SK-N-SH treated with all-trans-retinoic acid at 6 μM for 48 hours (cell line): ENCODE measurements at regions not wholly inside any gene's neighbourhood (a gene's known extent, or its start where the extent isn't known, plus 50 kb on each side); places are given as distances from the start of the nearest gene placed in this dataset.

Experiments
- ATAC-seq: fragments of 200-7000 bp; cut with Tn5 transposase; 3 replicates; pipeline ENCODE4 v1.9.1; 2020; ENCODE audit warnings: mild to moderate bottlenecking, moderate library complexity
- ARNTL ChIP-seq: fragments of 450-650 bp; formaldehyde crosslinking; IDR thresholded peaks from 2 replicates; pipeline ENCODE4 v1.5.0; 2020; ENCODE audit warnings: low read depth, mild to moderate bottlenecking, moderate library complexity, borderline replicate concordance
- BACH2 ChIP-seq: fragments of 250-450 bp; sonication (Bioruptor Pico); IDR thresholded peaks from 2 replicates; pipeline ENCODE4 v1.9.0; 2021; ENCODE audit warnings: mild to moderate bottlenecking, borderline replicate concordance
- CREB5 ChIP-seq: fragments of 250-450 bp; sonication (Bioruptor Pico); IDR thresholded peaks from 2 replicates; pipeline ENCODE4 v1.5.1; 2020; ENCODE audit warnings: low read depth, mild to moderate bottlenecking, moderate library complexity
- CSDC2 ChIP-seq: fragments of 250-450 bp; sonication (Bioruptor Pico); IDR thresholded peaks from 2 replicates; pipeline ENCODE4 v1.5.0; 2020; ENCODE audit warnings: mild to moderate bottlenecking, moderate library complexity
- CSRNP3 ChIP-seq: fragments of 250-450 bp; sonication (Bioruptor Pico); IDR thresholded peaks from 2 replicates; pipeline ENCODE4 v1.5.1; 2021; ENCODE audit warnings: mild to moderate bottlenecking, moderate library complexity
- ESRRG ChIP-seq: fragments of 250-450 bp; sonication (Bioruptor Pico); IDR thresholded peaks from 2 replicates; pipeline ENCODE4 v1.6.1; 2021; ENCODE audit warnings: mild to moderate bottlenecking
- GLIS3 ChIP-seq: fragments of 250-450 bp; sonication (Bioruptor Pico); IDR thresholded peaks from 2 replicates; pipeline ENCODE4 v1.5.0; 2020; ENCODE audit warnings: mild to moderate bottlenecking, moderate library complexity
- OSR1 ChIP-seq: fragments of 250-450 bp; sonication (Bioruptor Pico); IDR thresholded peaks from 2 replicates; pipeline ENCODE4 v1.8.0; 2022; ENCODE audit warnings: moderate library complexity, mild to moderate bottlenecking, inconsistent platforms
- PATZ1 ChIP-seq: fragments of 250-450 bp; sonication (Bioruptor Pico); IDR thresholded peaks from 2 replicates; pipeline ENCODE4 v1.8.0; 2020; ENCODE audit warnings: mild to moderate bottlenecking, moderate library complexity, borderline replicate concordance
- POU6F1 ChIP-seq: fragments of 250-450 bp; sonication (Bioruptor Pico); IDR thresholded peaks from 2 replicates; pipeline ENCODE4 v1.8.0; 2021; ENCODE audit warnings: low read depth, mild to moderate bottlenecking, moderate library complexity, borderline replicate concordance
- PPARA ChIP-seq: fragments of 250-450 bp; sonication (Bioruptor Pico); IDR thresholded peaks from 2 replicates; pipeline ENCODE4 v1.5.0; 2020; ENCODE audit warnings: mild to moderate bottlenecking, borderline replicate concordance
- RARB ChIP-seq: fragments of 250-450 bp; sonication (Bioruptor Pico); IDR thresholded peaks from 2 replicates; pipeline ENCODE4 v1.8.0; 2021; ENCODE audit warnings: mild to moderate bottlenecking, moderate library complexity
- SNAI2 ChIP-seq: fragments of 250-450 bp; sonication (Bioruptor Pico); IDR thresholded peaks from 2 replicates; pipeline ENCODE4 v1.5.0; 2020; ENCODE audit warnings: mild to moderate bottlenecking, moderate library complexity
- TCF4 ChIP-seq: fragments of 250-450 bp; sonication (Bioruptor Pico); IDR thresholded peaks from 2 replicates; pipeline ENCODE4 v1.8.0; 2021; ENCODE audit warnings: mild to moderate bottlenecking, moderate library complexity, borderline replicate concordance
- TOX ChIP-seq: fragments of 250-450 bp; sonication (Bioruptor Pico); IDR thresholded peaks from 2 replicates; pipeline ENCODE4 v1.8.0; 2021; ENCODE audit warnings: mild to moderate bottlenecking, moderate library complexity, borderline replicate concordance
- TSHZ2 ChIP-seq: fragments of 250-450 bp; sonication (Bioruptor Pico); IDR thresholded peaks from 2 replicates; pipeline ENCODE4 v1.5.0; 2020; ENCODE audit warnings: mild to moderate bottlenecking, moderate library complexity
- ZC3H10 ChIP-seq: fragments of 250-450 bp; sonication (Bioruptor Pico); IDR thresholded peaks from 2 replicates; pipeline ENCODE4 v1.5.1; 2021; ENCODE audit warnings: mild to moderate bottlenecking, moderate library complexity
- ZFP3 ChIP-seq: fragments of 250-450 bp; sonication (Bioruptor Pico); IDR thresholded peaks from 2 replicates; pipeline ENCODE4 v1.5.0; 2020; ENCODE audit warnings: mild to moderate bottlenecking, moderate library complexity
- ZNF565 ChIP-seq: fragments of 450-650 bp; formaldehyde crosslinking; conservative IDR thresholded peaks from 2 replicates; pipeline ENCODE4 v1.5.0; 2020; ENCODE audit warnings: low read depth, mild to moderate bottlenecking, moderate library complexity
- ZNF8 ChIP-seq: fragments of 450-650 bp; formaldehyde crosslinking; IDR thresholded peaks from 2 replicates; pipeline ENCODE4 v1.5.0; 2020; ENCODE audit warnings: mild to moderate bottlenecking, moderate library complexity

- ATAC-seq = no peak
- no peak for TF ChIP-seq CSRNP3
- TF ChIP-seq OSR1 (CRISPR knock-in tag) = no peak
- no peak for TF ChIP-seq SNAI2
- TF ChIP-seq ESRRG (CRISPR knock-in tag) = no peak
- no peak for TF ChIP-seq BACH2
- TF ChIP-seq TOX (CRISPR knock-in tag) = no peak
- no peak for TF ChIP-seq ZNF8 (CRISPR knock-in tag)
- no peak for TF ChIP-seq PPARA
- TF ChIP-seq ARNTL (CRISPR knock-in tag) = no peak
- TF ChIP-seq CSDC2 (CRISPR knock-in tag) = no peak
- TF ChIP-seq ZFP3 = no peak
- no peak for TF ChIP-seq TSHZ2 (CRISPR knock-in tag)
- TF ChIP-seq TCF4 (CRISPR knock-in tag) = no peak
- TF ChIP-seq PATZ1 (CRISPR knock-in tag) = no peak
- TF ChIP-seq RARB (CRISPR knock-in tag) = no peak
- TF ChIP-seq ZNF565 = no peak
- no peak for TF ChIP-seq POU6F1 (CRISPR knock-in tag)
- TF ChIP-seq GLIS3 (CRISPR knock-in tag) = no peak
- TF ChIP-seq ZC3H10 (CRISPR knock-in tag) = no peak
- TF ChIP-seq, all 23 proteins: peak for 0
Observed at GRCh38 chr3:148428862-148429605, 268.7 kb upstream of the AGTR1 start.

GRCh38 chr3:148433665-148434064 is 264.0 kb upstream of the AGTR1 start:
- no peak for ATAC-seq
- TF ChIP-seq OSR1 (CRISPR knock-in tag) (no peak), ZNF8 (CRISPR knock-in tag) (no peak), CREB5 (CRISPR knock-in tag) (no peak), BACH2 (no peak), TOX (CRISPR knock-in tag) (no peak), RARB (CRISPR knock-in tag) (no peak), TCF4 (CRISPR knock-in tag) (no peak), SNAI2 (no peak), CSRNP3 (no peak)
